HG03558 (cell line): ENCODE measurements at regions not wholly inside any gene's neighbourhood (a gene's known extent, or its start where the extent isn't known, plus 50 kb on each side); places are given as distances from the start of the nearest gene placed in this dataset.
"Not testable (repeated sequence)": the region's sequence is repeated elsewhere in the genome, so short reads cannot be mapped to it uniquely, and the experiment has no call there.

Experiments used
- ATAC-seq: cut with Tn5 transposase; IDR thresholded peaks from one replicate; pipeline ENCODE4 v1.9.1; 2021; ENCODE audit warnings: moderate number of reproducible peaks; ENCODE audit not compliant: unreplicated experiment; ENCODE audit errors: extremely low read depth

DNA sequence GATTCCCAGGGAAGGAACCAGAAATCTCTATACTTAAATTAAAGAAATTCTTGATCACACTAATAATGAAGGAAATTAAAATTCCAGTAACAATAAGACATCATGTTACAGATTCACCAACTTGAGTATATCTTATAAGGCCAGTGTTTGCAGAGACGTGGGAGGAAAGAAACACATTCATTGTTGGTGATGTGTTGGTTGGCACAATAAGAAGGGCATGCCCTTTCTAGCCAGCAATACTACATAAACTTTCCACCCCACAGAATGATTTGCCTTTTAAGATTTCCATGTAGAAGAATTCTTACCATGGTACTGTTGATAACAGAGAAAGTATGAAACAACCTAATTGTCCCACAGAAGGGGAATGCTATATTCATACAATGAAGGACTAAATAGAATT, 581.5 kb downstream of the STIM2 start:
- no peak for ATAC-seq

DNA sequence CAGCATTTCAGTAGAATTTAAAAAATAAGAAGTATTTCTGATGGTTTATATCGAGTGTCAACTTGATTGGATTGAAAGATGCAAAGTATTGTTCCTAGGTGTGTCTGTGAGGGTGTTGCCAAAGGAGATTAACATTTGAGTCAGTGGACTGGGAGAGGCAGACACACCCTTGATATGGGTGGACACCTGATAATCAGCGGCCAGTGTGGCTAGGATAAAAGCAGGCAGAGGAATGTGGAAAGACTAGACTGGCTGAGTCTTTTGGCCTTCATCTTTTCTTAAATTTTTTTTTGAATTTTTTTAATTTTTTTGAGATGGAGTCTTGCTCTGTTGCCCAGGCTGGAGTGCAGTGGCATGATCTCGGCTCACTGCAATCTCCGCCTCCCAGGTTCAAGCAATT, 582.0 kb downstream of the STIM2 start:
- ATAC-seq = not testable (repeated sequence)

DNA sequence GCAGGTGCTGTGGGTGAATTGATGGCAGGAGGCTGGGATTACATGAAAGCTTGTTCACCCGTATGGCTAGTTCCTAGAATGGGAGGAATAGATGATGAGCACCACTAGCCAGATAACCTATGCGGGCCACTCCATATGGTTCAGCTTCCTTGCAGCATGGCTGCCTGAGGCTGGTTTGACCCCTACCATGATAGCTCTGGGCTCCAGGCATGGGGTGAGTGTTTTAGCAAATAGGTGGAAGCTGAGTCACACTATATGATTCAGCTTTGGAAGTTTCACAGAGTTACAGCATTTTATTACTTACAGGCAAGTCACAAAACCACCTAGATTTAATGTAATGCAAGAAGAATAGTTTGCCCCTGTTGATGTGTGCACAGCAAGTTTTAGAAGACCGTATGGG, 603.2 kb downstream of the STIM2 start:
- ATAC-seq = no peak

DNA sequence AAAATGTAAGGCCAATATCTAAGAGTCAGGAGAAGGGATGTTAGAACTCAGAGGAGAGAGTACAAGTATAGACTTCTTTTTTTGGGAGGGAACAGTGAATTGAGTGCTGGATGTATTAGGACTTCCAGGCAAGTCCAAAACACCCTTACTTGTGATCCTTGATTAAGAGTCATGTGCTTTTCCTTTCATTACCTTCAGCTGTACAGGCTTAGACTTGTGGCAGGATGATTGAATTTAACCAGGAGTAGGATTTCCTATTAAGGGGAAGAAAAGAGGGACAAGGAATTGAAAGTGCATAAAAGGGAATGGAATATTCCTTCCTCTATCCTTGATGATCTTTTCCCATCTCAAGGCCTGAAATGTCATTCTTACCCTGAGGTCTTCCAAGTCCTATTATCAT, 606.7 kb downstream of the STIM2 start:
- no peak for ATAC-seq

DNA sequence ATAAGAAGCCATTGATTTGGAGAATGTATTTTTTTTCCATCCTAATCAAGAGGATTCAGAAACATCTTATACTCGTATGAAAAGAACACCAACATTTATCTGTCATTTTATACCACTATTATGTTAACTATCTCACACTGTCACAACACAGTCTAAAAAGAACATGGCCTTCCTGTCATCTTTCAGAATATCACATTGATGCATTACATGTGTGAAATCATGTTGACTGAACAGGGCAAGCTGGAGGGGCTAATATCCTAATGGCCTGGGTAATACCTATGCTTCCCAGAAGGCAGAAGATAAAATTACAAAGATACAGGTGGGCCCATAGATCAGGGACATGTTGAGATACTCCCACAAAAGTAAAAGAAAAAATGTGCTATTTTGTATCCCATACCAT, 611.7 kb downstream of the STIM2 start:
- ATAC-seq = no peak

DNA sequence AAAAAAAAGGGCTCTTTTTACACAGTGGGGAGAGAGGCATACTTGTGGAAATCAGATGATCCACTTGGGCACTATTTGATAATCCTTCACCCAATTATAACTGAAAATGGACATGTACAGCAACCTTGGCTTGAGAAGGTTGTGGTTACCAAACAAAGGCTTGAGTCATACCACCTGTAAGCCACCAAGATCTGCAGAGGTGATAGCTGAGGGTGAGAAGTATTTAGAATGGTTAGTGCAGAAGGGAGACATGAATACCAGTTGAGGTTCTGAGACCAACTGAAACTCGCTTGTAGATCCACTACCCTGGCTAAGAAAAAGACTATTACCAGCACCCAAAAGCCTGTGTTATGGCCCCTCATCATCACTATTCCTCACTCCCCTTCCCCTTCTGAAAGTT, 614.0 kb downstream of the STIM2 start:
- no peak for ATAC-seq

DNA sequence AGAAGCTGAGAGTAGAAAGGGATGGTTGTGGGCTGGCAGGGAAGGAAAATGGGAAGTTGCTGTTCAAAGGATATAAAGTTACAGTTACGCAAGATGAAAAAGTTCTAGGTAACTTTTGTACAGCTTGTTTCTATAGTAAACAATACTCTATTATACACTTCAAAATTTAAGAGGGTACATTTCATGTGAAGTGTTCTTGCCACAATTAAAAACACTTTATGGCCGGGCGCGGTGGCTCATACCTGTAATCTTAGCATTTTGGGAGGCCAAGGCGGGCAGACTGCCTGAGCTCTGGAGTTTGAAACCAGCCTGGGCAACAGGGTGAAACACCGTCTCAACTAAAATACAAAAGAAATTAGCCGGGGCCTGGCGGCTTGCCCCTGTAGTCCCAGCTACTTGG, 623.6 kb downstream of the STIM2 start:
- ATAC-seq = no peak

DNA sequence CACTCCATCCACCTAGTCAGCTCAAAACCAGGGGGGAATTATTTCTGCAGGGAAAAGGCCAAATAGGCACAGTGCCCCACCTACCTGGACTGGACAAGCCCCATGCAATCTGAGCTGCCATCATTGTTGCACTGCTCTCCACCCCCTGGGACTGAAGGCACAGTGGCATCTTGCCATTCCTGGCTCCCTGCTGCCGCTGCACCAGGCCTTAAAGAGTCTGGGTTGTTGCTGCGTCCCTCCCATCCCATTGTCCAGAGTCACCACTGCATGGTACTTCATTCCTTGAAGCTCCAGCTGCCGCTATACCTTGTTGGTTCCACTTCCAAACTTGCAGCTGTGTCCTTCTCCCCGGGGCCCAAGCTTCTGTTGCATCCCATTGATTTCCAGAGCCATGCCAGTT, 629.7 kb downstream of the STIM2 start:
- ATAC-seq = no peak

DNA sequence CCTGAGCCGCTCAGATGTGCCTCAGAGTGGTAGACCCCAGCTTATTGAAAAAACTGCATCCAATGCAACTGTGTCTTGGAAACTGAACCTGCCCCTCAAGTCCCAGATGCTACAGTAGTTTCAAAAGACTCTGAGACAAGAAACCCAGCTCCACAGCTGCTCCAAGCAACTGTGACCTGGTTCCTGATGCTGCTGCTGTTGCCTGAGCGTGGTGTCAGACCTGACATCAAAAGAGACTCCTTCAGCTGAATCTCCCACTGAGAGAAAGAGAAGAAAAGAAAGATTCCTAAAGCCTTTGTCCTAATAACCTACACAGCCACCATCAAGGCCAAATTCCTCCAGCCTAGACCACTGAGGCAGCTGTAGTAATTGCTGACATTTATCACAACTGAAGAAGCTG, 630.1 kb downstream of the STIM2 start:
- ATAC-seq = no peak

DNA sequence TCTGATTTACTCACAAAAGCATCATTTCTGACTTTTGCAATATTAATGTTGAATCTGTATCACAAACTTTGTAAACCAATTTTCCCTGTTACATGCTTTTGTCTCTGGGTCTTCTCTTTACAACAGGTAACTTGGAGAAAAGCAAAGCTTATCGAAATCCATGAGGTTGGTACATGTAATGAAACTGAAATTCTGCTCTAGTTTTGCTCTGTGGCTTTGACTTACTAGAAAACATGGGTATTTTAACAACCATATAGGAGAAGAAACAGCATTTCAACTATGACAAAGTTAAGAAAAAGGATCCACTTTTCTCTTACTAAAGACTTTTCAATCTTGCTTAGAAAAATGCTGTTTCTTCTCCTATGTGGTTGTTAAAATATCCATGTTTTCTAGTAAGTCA, 645.8 kb downstream of the STIM2 start:
- no peak for ATAC-seq

DNA sequence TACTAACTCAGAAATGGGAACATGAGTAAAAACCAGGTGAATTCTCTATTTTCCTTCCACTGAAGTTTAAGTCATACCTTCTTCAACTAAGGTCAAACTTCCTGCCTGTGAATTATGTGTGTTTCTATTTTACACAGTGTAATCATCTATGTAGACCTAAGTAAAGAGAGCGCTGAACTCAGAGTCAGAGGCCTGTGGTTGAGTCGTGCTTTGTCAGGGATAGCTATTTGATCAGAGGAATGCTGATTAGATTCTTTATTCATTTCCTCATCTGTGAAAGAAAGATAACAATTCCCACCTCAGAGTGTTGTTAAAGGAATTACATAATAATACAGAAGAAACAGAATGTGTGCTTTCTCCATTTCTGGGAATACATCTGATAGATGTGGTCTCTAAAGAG, 654.1 kb downstream of the STIM2 start:
- ATAC-seq = no peak

DNA sequence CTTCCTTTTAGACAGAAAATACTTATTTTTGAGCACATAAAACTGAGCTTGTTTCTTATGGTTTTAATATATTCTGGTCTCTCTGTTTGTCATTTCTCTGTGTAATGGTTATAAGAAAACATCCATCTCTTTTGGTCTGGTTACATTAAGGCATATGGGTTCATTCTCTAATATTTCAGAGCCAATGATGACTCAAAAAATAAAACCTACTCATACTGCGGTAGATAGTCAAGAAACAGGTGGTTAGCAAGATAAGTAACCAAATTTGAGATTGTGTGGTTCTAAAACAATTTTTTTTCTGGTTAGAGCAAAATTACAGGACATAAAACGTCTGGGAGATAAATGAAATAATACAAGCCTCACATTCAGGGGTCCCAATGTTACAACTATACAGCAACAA, 654.5 kb downstream of the STIM2 start:
- ATAC-seq = no peak

DNA sequence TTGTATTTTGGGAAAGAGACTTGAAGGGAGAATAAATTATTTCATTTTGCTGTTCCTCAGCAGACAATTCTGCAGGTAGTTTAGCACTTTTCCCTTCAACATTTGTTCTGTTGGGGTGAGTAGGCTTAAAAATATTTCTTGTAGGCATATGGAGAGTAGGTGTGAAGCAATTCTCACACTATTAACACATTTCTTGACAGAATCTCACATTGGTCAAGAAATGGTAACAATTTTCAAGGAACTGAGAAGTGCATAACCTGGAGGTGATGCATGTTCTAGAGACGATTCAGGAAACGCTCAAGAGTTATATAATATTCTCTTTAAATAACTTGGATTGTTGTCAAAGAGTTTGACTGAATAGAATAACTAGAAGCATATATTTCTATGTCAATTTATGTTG, 658.2 kb downstream of the STIM2 start:
- no peak for ATAC-seq

DNA sequence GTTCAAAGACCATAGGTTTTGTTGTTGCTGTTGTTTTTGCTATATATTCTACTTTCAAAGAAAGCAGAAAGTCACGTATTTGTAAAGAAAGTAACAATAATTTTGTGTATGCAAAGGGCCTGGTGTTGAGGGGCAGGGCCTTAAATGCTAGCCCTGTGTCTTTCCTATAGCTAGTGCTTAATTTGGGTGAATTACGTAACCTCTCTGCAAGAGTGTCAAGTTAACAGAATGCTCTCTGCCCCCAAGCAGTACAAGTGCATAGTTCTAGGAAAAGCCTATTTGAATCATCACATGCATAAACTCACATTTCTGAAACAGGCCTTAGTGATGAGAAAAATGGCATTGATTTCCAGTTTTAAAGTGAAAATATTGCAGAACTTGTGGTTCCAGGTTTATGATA, 663.6 kb downstream of the STIM2 start:
- no peak for ATAC-seq

DNA sequence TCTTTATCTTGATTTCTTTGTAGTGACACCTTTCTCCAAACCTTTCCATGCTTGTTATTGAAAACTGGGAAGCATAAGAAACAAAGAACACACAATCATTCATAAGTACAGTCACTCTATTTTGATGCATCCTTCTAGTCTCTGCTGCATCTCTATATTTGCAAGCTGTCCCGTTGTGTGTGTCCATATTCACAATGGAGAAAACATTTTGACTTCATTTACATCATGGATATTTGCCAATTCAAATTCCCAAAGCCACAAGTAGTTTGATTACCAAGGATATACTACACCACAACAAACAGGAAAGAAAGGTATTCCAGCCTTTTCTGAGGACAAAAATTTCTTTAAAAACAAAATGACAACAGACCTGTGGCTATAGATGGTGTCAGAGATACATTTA, 673.8 kb downstream of the STIM2 start:
- no peak for ATAC-seq

DNA sequence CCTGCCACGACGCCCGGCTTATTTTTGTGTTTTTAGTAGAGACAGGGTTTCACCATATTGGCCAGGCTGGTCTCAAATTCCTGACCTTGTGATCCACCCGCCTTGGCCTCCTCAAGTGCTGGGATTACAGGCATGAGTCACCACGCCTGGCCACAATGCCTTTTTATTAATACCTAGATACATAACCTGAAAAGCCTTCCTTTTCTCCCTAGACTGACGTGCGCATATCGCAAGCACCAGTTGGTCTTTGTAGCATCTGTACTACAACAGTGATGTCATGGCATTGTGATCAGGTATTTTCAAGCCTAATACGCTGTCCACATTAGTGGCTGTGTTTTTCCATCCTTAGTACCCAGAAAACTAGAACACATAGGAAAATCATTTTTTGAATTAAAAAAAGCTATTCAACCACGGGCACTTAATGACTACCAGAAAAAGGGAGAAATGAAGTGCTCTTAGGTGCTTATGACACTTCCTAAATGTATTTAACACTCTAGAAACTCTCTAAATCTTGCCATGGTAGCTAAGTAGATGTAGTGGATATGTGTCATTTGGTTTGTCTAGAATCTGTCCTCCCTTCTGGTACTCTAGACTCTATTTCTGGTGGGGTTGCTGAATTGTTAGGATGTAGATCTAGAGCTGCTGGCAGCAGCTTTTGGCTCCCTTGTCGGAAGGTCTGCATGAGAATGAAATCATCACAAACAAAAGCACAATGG, 707.8 kb downstream of the STIM2 start:
- ATAC-seq = no peak

DNA sequence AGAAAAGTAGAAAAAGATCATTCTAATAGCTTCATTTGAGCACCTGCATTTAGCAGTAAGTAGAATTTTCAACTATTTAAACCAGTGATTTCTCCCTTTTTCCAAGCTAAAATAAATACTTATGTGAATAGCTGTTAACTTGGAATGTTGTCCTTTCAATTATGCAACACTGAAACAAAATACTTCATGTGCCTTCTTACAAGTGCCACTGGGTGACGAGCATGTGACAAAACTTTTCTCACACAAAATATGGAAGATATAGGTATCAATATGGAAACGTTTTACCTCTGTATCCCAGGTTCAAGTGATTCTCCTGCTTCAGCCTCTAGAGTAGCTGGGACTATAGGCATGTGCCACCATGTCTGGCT, 708.3 kb downstream of the STIM2 start:
- ATAC-seq = no peak

DNA sequence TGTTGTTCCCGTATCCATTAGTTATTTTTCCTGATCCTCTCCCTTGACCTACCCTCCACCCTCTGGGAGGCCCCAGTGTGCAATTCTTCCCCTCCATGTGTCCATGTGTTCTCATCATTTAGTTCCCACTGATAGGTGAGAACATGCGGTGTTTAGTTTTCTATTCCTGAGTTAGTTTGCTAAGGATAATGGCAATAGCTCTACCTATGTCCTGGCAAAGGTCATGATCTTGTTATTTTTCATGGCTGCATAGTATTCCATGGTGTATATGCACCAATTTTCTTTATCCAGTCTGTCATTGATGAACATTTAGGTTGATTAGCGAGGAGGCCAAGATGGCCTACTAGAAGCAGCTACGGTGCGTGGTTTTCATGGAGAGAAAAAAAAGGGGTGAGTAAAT, 714.1 kb downstream of the STIM2 start:
- no peak for ATAC-seq

DNA sequence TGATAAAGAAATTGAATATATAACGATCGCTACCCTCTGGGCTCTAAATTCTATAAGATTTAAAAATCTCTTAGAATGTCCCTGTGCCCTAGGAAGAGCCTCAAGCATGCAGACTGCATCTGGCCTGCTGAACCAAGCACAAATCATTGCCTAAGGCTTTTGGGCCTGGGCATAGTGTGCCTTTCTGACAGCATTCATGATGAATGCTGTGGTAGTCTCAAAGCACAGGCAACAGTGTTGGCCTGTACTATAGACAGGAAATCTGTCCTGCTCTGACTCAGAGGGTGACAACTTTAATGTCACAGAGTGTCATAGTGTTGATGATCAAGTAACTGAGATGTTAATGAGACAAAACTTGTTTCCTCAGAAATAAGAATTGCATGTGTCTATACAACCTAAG, 717.3 kb downstream of the STIM2 start:
- no peak for ATAC-seq

DNA sequence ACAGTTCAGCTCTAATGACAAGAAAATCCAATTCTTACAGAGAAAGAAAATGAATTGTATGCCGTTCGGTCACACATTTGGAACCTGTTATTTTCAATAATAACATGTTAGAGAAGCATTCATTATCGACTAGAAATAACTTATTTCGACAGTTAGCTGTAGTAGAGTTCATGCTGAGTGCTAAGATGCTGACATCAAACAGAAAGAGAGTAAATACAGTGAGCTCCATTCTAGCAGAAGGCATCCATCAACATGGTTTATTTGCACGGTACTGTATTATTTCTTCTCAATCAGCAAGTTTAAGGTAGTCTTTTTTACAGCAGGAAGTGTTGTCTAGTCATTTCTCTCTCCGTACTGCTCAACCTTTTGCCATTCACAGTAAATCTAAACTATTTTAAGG, 732.1 kb downstream of the STIM2 start:
- ATAC-seq = no peak

DNA sequence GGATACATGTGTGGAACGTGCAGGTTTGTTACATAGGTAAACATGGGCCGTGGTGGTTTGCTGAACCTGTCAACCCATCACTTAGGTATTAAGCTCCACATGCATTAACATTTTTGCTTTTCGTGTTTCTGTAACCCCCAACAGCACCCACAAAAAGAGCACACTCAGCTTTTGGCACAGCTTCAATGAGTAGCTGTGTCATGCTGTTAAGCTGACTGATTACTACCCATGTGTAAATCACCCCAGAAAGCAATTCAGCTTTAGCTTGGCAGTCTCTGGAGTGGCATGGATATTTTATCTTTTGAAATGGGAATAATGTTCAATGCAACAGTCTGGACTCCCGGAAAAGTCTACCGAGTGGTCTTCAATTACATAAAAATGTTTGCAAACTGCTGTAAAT, 734.3 kb downstream of the STIM2 start:
- no peak for ATAC-seq

DNA sequence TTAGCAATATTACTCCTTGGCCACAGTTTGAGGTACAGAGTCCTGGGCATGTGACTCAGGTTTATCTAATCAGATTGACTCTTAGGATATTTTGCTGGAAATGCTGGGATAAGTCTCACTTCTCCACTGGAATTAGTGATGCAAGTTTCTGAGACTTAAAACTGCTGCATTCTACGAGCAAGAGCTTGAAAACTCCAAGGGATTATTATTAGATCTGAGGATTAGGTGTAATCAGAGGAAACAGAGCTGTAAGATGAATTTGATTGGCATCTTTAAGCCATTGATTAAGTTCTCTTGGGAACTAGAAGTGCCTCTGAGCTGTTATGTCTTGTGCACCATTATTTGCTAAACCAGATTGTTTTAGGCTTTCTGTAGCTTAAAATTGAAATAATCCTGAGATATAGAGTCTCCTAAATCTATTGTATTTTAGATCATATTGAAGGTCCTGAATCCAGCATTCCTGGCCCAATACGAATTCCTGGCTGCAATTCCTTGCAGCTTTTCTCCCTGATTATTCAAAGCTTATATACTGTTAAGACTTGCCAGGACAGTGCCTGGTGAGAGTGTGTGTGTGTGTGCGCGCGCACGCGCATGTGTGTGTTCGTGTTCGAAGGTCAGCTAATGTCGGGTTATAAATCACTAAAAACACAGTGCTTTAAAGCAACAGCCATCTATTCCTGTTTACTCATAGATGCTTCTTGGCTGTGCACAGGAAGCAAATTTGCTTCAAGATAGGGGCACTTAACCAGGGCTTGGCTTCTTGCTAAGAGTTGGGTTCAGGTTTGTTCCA, 735.1 kb downstream of the STIM2 start:
- ATAC-seq = no peak
